HCT116 (cell line): ENCODE measurements at regions not wholly inside any gene's neighbourhood (a gene's known extent, or its start where the extent isn't known, plus 50 kb on each side); places are given as distances from the start of the nearest gene placed in this dataset.

Experiments
- ATAC-seq: fragments of 200-7000 bp; cut with Tn5 transposase; 2 replicates; pipeline ENCODE4 v1.9.1; 2020; ENCODE audit warnings: mild to moderate bottlenecking, moderate library complexity
- BruUV-seq: library from RNA; stranded (reverse); fragments of 400-500 nt; replicated peaks from 2 replicates; lab custom pipeline; 2021; lab: Mats Ljungman, UMichigan
- CTCF ChIA-PET: fragments of 300-600 bp; sonication (Branson Sonifier 250); formaldehyde crosslinking; loops from one replicate; lab custom pipeline; 2021; ENCODE audit warnings: antibody characterized with exemption; lab: Charles Lee
- POLR2A ChIA-PET: fragments of 300-600, 350-600 bp; sonication (Branson Sonifier 250); formaldehyde crosslinking; loops from one replicate; lab custom pipeline; 2021; ENCODE audit warnings: antibody characterized with exemption; lab: Charles Lee
- RAD21 ChIA-PET, 2 experiments: fragments of 300-600 bp; sonication (Branson Sonifier 250); formaldehyde crosslinking; loops; one replicate each; lab custom pipeline; 2023; ENCODE audit warnings: low total read pairs in 2 of 2; ENCODE audit not compliant: uncharacterized antibody in 2 of 2, unreplicated experiment in 2 of 2, low non-redundant PET in 1 of 2; lab: Charles Lee
- DNase-seq: peaks from one replicate; pipeline ENCODE4 v3.0.0-alpha.2; 2010; ENCODE audit warnings: low read depth, low spot score
- H2AFZ ChIP-seq: fragments of 200-600 bp; shearing (Covaris generic), sonication (generic); 2 replicates; pipeline ENCODE4 v1.6.1; 2017; ENCODE audit warnings: low read depth, mixed run types, mixed read lengths, antibody characterized with exemption, low read length; ENCODE audit not compliant: poor library complexity, severe bottlenecking
- H3K27ac ChIP-seq: 2 replicates; pipeline ENCODE4 v1.5.1; 2012; ENCODE audit warnings: low read depth, low read length
- H3K27me3 ChIP-seq: fragments of 200-600 bp; sonication (generic); 2 replicates; pipeline ENCODE4 v1.6.1; 2016; ENCODE audit warnings: mixed run types, low read length, mixed read lengths; ENCODE audit not compliant: insufficient read depth
- H3K36me3 ChIP-seq, 2 experiments: fragments of 200-500 bp in 1 of 2; fragments of 200-600 bp in 1 of 2; sonication (Bioruptor generic) in 1 of 2; sonication (generic) in 1 of 2; 2 replicates each; pipeline versions ENCODE4 v1.5.1 to v1.6.1; 2014 to 2016; ENCODE audit warnings: low read length in 2 of 2, inconsistent platforms in 1 of 2, mixed read lengths in 1 of 2, mixed run types in 1 of 2; ENCODE audit not compliant: insufficient read depth in 2 of 2, control insufficient read depth in 1 of 2
- H3K4me1 ChIP-seq, 2 experiments: fragments of 200-600 bp in 1 of 2; sonication (generic) in 1 of 2; 2 replicates each; pipeline versions ENCODE4 v1.5.1 to v1.6.1; 2012 to 2017; ENCODE audit warnings: low read length in 2 of 2, inconsistent platforms in 1 of 2, mild to moderate bottlenecking in 1 of 2, mixed read lengths in 1 of 2, mixed run types in 1 of 2, moderate library complexity in 1 of 2; ENCODE audit not compliant: insufficient read depth in 2 of 2, control insufficient read depth in 1 of 2
- H3K4me2 ChIP-seq: fragments of 200-600 bp; sonication (generic); 2 replicates; pipeline ENCODE4 v1.6.1; 2017; ENCODE audit warnings: mixed run types, low read length, mixed read lengths
- H3K4me3 ChIP-seq, 2 experiments: fragments of 200-600 bp in 1 of 2; sonication (generic) in 1 of 2; replicated peaks in 1 of 2; 2 replicates each; pipeline ENCODE4 v1.5.1; 2011 to 2016; ENCODE audit warnings: low read length in 2 of 2, control low read depth in 1 of 2, low read depth in 1 of 2, mild to moderate bottlenecking in 1 of 2, mixed read lengths in 1 of 2, mixed run types in 1 of 2
- H3K79me2 ChIP-seq: fragments of 200-600 bp; sonication (generic); 2 replicates; pipeline ENCODE4 v1.6.1; 2017; ENCODE audit warnings: mild to moderate bottlenecking, mixed run types, low read length, moderate library complexity, mixed read lengths; ENCODE audit not compliant: insufficient read depth
- H3K9ac ChIP-seq: fragments of 200-600 bp; sonication (generic); 2 replicates; pipeline ENCODE4 v1.6.1; 2016; ENCODE audit warnings: low read length, mixed read lengths
- H3K9me2 ChIP-seq: fragments of 200-600 bp; sonication (generic), shearing (Covaris generic); 2 replicates; pipeline ENCODE4 v1.6.1; 2017; ENCODE audit warnings: mixed run types, mild to moderate bottlenecking, moderate library complexity; ENCODE audit not compliant: insufficient read depth
- H3K9me3 ChIP-seq, 2 experiments: fragments of 200-500 bp in 1 of 2; fragments of 200-600 bp in 1 of 2; sonication (Bioruptor generic) in 1 of 2; sonication (generic) in 1 of 2; 2 replicates each; pipeline ENCODE4 v1.6.1; 2014 to 2017; ENCODE audit warnings: low read length in 2 of 2, mixed read lengths in 2 of 2, inconsistent platforms in 1 of 2, low read depth in 1 of 2, mild to moderate bottlenecking in 1 of 2, mixed run types in 1 of 2, moderate library complexity in 1 of 2; ENCODE audit not compliant: control insufficient read depth in 1 of 2, insufficient read depth in 1 of 2
- H4K20me1 ChIP-seq: fragments of 200-600 bp; sonication (generic), shearing (Covaris generic); 2 replicates; pipeline ENCODE4 v1.6.1; 2017; ENCODE audit warnings: mixed run types, mild to moderate bottlenecking, moderate library complexity; ENCODE audit not compliant: insufficient read depth
- ATF3 ChIP-seq: IDR thresholded peaks from 2 replicates; pipeline ENCODE4 v1.6.1; 2012
- CBX3 ChIP-seq: IDR thresholded peaks from 2 replicates; pipeline ENCODE4 v1.6.1; 2012; ENCODE audit warnings: low read depth
- CEBPB ChIP-seq: IDR thresholded peaks from 2 replicates; pipeline ENCODE4 v1.6.1; 2012; ENCODE audit warnings: low read depth
- CTCF ChIP-seq, 3 experiments: fragments of 200-600 bp in 1 of 3; sonication (generic) in 1 of 3; IDR thresholded peaks in 2 of 3; conservative IDR thresholded peaks in 1 of 3; 2 replicates each; pipeline ENCODE4 v1.5.1; 2012 to 2017; ENCODE audit warnings: low read depth in 2 of 3, low read length in 2 of 3, antibody characterized with exemption in 1 of 3, borderline replicate concordance in 1 of 3, control low read depth in 1 of 3, mild to moderate bottlenecking in 1 of 3, mixed read lengths in 1 of 3, mixed run types in 1 of 3, moderate library complexity in 1 of 3; ENCODE audit not compliant: insufficient read depth in 1 of 3
- EZH2 ChIP-seq: fragments of 200-600 bp; sonication (generic); IDR thresholded peaks from 2 replicates; pipeline ENCODE4 v1.6.1; 2017; ENCODE audit warnings: antibody characterized with exemption, mixed run types
- EZH2phosphoT487 ChIP-seq: fragments of 200-600 bp; IDR thresholded peaks from 2 replicates; pipeline ENCODE4 v1.6.1; 2018; ENCODE audit warnings: antibody characterized with exemption, borderline replicate concordance
- JUND ChIP-seq: IDR thresholded peaks from 2 replicates; pipeline ENCODE4 v1.6.1; 2012
- POLR2A ChIP-seq: IDR thresholded peaks from 2 replicates; pipeline ENCODE4 v1.7.0; 2011; ENCODE audit warnings: borderline replicate concordance; ENCODE audit not compliant: insufficient read depth, insufficient read length; ENCODE audit errors: extremely low read depth
- POLR2AphosphoS5 ChIP-seq: IDR thresholded peaks from 2 replicates; pipeline ENCODE4 v1.6.1; 2011; ENCODE audit warnings: mild to moderate bottlenecking, low read depth, low read length, moderate library complexity
- SIN3A ChIP-seq: IDR thresholded peaks from 2 replicates; pipeline ENCODE4 v1.6.1; 2012; ENCODE audit warnings: low read depth
- SP1 ChIP-seq: IDR thresholded peaks from 2 replicates; pipeline ENCODE4 v1.6.1; 2012; ENCODE audit warnings: low read depth
- SRF ChIP-seq: IDR thresholded peaks from 2 replicates; pipeline ENCODE4 v1.6.1; 2012; ENCODE audit warnings: low read depth
- YY1 ChIP-seq: IDR thresholded peaks from 2 replicates; pipeline ENCODE4 v1.6.1; 2011; ENCODE audit warnings: low read length, low read depth, moderate library complexity, mild to moderate bottlenecking; ENCODE audit not compliant: insufficient replicate concordance; ENCODE audit errors: extremely low read depth
- ZFX ChIP-seq: fragments of 450-650 bp; IDR thresholded peaks from 2 replicates; pipeline ENCODE4 v1.6.1; 2017
- intact Hi-C: fragments of 100-400 bp; cut with micrococcal nuclease; formaldehyde crosslinking; loops from 2 replicates; pipeline ENCODE4 v1.10.0; 2022

GRCh38 chr16:22719945-22720344 is 94.0 kb upstream of the HS3ST2 start:
- Histone ChIP-seq H3K27ac (no peak overlapping the region), H3K36me3 (no peaks in the 10 kb centered on the region), H3K9me2 (no peaks in the 10 kb centered on the region), H3K4me2 (no peak overlapping the region), H3K9ac (no peak overlapping the region), H3K9me3 (no peaks in the 10 kb centered on the region), H3K4me3 (no peak overlapping the region), H3K27me3 (peaks cover 7% of the 10 kb centered on the region; the same call in 1 of the 2 replicates), H4K20me1 (no peaks in the 10 kb centered on the region), H3K79me2 (no peaks in the 10 kb centered on the region), H3K4me1 (no peaks in the 10 kb centered on the region), H2AFZ (no peak overlapping the region)
- TF ChIP-seq POLR2A (no peak), JUND (no peak), SP1 (no peak), EZH2 (no peak), CBX3 (no peak), ZFX (no peak), ATF3 (no peak), EZH2phosphoT487 (no peak), SRF (no peak), POLR2AphosphoS5 (no peak), SIN3A (no peak), YY1 (no peak)
- intact Hi-C loops: no loop called here
- ChIA-PET CTCF (no interaction called here), RAD21 (no interaction called here), POLR2A (no interaction called here)
- BruUV-seq: no TSS peak
- ATAC-seq: no peak
- DNase-seq: no peak

- TF ChIP-seq CEBPB (no peak), YY1 (no peak), CTCF (IDR thresholded peaks at IDR 0.05 in 2 of 3, conservative IDR thresholded peaks at IDR 0.05 in 1 of 3; ENCODE audit: borderline replicate concordance in 1 of 3, insufficient read depth in 1 of 3, low read depth in 2 of 3, low read length in 2 of 3) (no peak)
- DNase-seq (no peak), ATAC-seq (no peak)
- H3K4me2 ChIP-seq: no peak overlapping the region
- no TSS peak for BruUV-seq
- H3K4me3 ChIP-seq: no peak overlapping the region
- RAD21 ChIA-PET: no interaction called here
- H3K9me2 ChIP-seq: no peaks in the 10 kb centered on the region
- H3K9ac ChIP-seq: no peak overlapping the region
- H4K20me1 ChIP-seq: no peaks in the 10 kb centered on the region
- H2AFZ ChIP-seq: no peak overlapping the region
- no peaks in the 10 kb centered on the region for H3K9me3 ChIP-seq
- H3K27me3 ChIP-seq: peaks cover 7% of the 10 kb centered on the region; the same call in 1 of the 2 replicates
- no peak overlapping the region for H3K27ac ChIP-seq
- CTCF ChIA-PET: no interaction called here
- intact Hi-C loops: no loop called here
- no peaks in the 10 kb centered on the region for H3K4me1 ChIP-seq
- no peaks in the 10 kb centered on the region for H3K36me3 ChIP-seq
- POLR2A ChIA-PET: no interaction called here
- H3K79me2 ChIP-seq: no peaks in the 10 kb centered on the region
These were observed 92.4 kb upstream of the HS3ST2 start for GRCh38 chr16:22721511-22722100.
